ENCODE measurements at regions not wholly inside any gene's neighbourhood (a gene's known extent, or its start where the extent isn't known, plus 50 kb on each side); places are given as distances from the start of the nearest gene placed in this dataset.

DNA sequence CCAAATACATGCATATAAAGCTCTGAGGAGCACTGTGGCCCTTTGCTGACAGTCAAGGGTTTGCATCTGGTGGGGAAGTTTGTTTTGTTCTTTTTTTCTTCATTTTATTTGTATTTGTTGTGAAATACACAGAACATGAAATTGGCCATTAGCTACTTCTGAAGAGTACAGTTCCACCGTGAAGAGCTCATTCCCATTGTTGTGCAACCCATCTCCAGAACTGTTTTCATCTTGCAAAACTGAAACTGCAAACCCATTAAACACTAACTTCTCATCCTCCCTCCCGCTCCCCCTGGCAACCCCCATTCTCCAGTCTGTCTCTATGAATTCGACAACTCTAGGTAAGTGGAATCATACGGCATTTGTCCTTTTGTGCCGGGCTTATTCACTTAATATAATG, 231.3 kb downstream of the TFAP2C start:
- ChIA-PET CTCF (no interaction called here), RAD21 (ENCODE audit: unreplicated experiment) (no interaction called here), SMC1A (ENCODE audit: uncharacterized antibody, unreplicated experiment) (no interaction called here), POLR2A (no interaction called here)
- Histone ChIP-seq H4K20me1 (ENCODE audit: control insufficient read depth, insufficient read depth) (no peaks in the 10 kb centered on the region), H3K9ac (ENCODE audit: control insufficient read depth, insufficient read depth, low read length) (no peak overlapping the region), H3K9me3 (replicated peaks; ENCODE audit: control insufficient read depth, insufficient read depth, low read length) (no peaks in the 10 kb centered on the region), H3K27ac (ENCODE audit: control insufficient read depth, insufficient read depth) (no peak overlapping the region), H3K4me2 (ENCODE audit: control insufficient read depth, insufficient read depth) (no peak overlapping the region), H2AFZ (ENCODE audit: control insufficient read depth, low read depth, low read length) (no peak overlapping the region), H3K36me3 (ENCODE audit: control insufficient read depth in 2 of 2, insufficient read depth in 2 of 2, low read length in 1 of 2) (no peaks in the 10 kb centered on the region), H3K4me1 (ENCODE audit: control insufficient read depth, insufficient read depth, low read length) (no peaks in the 10 kb centered on the region), H3K4me3 (no peak overlapping the region), H3K27me3 (replicated peaks in 1 of 2; ENCODE audit: control insufficient read depth in 2 of 2, insufficient read depth in 2 of 2, low read length in 1 of 2) (peaks cover 0 to 2% of the 10 kb centered on the region in 2 experiments; a peak in 2 of 4 replicates), H3K79me2 (ENCODE audit: control insufficient read depth, insufficient read depth, low read length) (no peaks in the 10 kb centered on the region)
- no peak for TF ChIP-seq SMARCA5 (IDR thresholded peaks at IDR 0.05)
- no peak for TF ChIP-seq ZNF24 (IDR thresholded peaks at IDR 0.05)
- TF ChIP-seq MYB (IDR thresholded peaks at IDR 0.05; ENCODE audit: borderline replicate concordance, low read depth, low read length), result no peak
- TF ChIP-seq RFX5 (IDR thresholded peaks at IDR 0.05; ENCODE audit: low read depth, low read length), result no peak
- TF ChIP-seq PAX5 (IDR thresholded peaks at IDR 0.05; ENCODE audit: borderline replicate concordance, low read depth, low read length), result no peak
- in situ Hi-C loops (cut with MboI), result no loop called here
- BruUV-seq (replicated peaks), result no TSS peak
- 16% methylated on average over 5 of the region's 5 CpGs for WGBS (ENCODE audit: insufficient coverage, insufficient replicate concordance, low lambda C conversion rate, missing lambda C conversion rate)
- FAIRE-seq (no peak), DNase-seq (ENCODE audit: low read depth, low spot score) (no peak), ATAC-seq (no peak)
- intact Hi-C loops (cut with micrococcal nuclease; ENCODE audit: unreplicated experiment), result no loop called here

DNA sequence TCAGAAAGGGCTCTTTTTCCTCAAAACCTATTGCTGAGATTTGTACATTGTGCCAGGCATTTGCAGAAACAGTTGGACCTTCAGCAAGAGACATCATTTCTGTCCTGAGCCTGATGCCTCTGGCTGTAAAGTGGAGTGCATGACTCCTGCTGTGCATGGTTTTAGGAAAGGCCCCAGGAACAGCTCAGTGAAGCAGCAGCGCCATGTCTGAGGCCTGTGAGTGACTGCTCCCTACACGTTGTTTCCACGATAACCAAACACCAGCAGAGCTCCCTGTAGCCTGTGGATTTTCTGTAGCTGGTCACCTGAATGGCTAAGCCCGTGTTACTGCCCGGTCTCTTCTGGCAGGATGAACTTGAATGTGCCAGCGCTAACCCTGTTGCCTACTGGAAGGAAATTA, 232.5 kb downstream of the TFAP2C start:
- Histone ChIP-seq H3K36me3 (ENCODE audit: control insufficient read depth in 2 of 2, insufficient read depth in 2 of 2, low read length in 1 of 2) (no peaks in the 10 kb centered on the region), H3K27me3 (replicated peaks in 1 of 2; ENCODE audit: control insufficient read depth in 2 of 2, insufficient read depth in 2 of 2, low read length in 1 of 2) (peaks cover 0 to 2% of the 10 kb centered on the region in 2 experiments; a peak in 2 of 4 replicates), H3K79me2 (ENCODE audit: control insufficient read depth, insufficient read depth, low read length) (no peaks in the 10 kb centered on the region), H3K9ac (ENCODE audit: control insufficient read depth, insufficient read depth, low read length) (no peak overlapping the region), H3K4me3 (no peak overlapping the region), H4K20me1 (ENCODE audit: control insufficient read depth, insufficient read depth) (no peaks in the 10 kb centered on the region), H3K4me2 (ENCODE audit: control insufficient read depth, insufficient read depth) (no peak overlapping the region), H3K9me3 (replicated peaks; ENCODE audit: control insufficient read depth, insufficient read depth, low read length) (no peaks in the 10 kb centered on the region), H3K27ac (ENCODE audit: control insufficient read depth, insufficient read depth) (no peak overlapping the region), H2AFZ (ENCODE audit: control insufficient read depth, low read depth, low read length) (no peak overlapping the region), H3K4me1 (ENCODE audit: control insufficient read depth, insufficient read depth, low read length) (no peaks in the 10 kb centered on the region)
- no TSS peak for BruUV-seq (replicated peaks)
- RAD21 ChIA-PET (ENCODE audit: unreplicated experiment), result no interaction called here
- ATAC-seq, result no peak
- no peak for DNase-seq (ENCODE audit: low read depth, low spot score)
- POLR2A ChIA-PET, result no interaction called here
- WGBS (ENCODE audit: insufficient coverage, insufficient replicate concordance, low lambda C conversion rate, missing lambda C conversion rate), result 38% methylated on average over 6 of the region's 6 CpGs
- CTCF ChIA-PET, result no interaction called here
- intact Hi-C loops (cut with micrococcal nuclease; ENCODE audit: unreplicated experiment), result no loop called here
- no peak for FAIRE-seq
- SMC1A ChIA-PET (ENCODE audit: uncharacterized antibody, unreplicated experiment), result no interaction called here
- in situ Hi-C loops (cut with MboI), result no loop called here
- TF ChIP-seq NR2C1 (IDR thresholded peaks at IDR 0.05) (no peak), STAT1 (conservative IDR thresholded peaks at IDR 0.05) (no peak), SP1 (IDR thresholded peaks at IDR 0.05; ENCODE audit: low read depth, low read length) (no peak), CHD1 (IDR thresholded peaks at IDR 0.05; ENCODE audit: low read depth, low read length) (no peak), FOXK2 (IDR thresholded peaks at IDR 0.05) (no peak), IKZF1 (conservative IDR thresholded peaks at IDR 0.05) (no peak), TCF7 (IDR thresholded peaks at IDR 0.05; ENCODE audit: borderline replicate concordance) (no peak), SUZ12 (IDR thresholded peaks at IDR 0.05; ENCODE audit: unreplicated experiment) (no peak), CEBPZ (IDR thresholded peaks at IDR 0.05; ENCODE audit: low read depth, low read length) (no peak), PAX5 (IDR thresholded peaks at IDR 0.05; ENCODE audit: borderline replicate concordance, low read depth, low read length) (no peak), SMC3 (IDR thresholded peaks at IDR 0.05; ENCODE audit: borderline replicate concordance, low read length) (no peak)
